Stimulated activated CD4-positive, alpha-beta T cell treated with anti-CD3 and anti-CD28 coated beads, Interleukin-2, amount 100 ng/mL, for 24 hours (primary cell): ENCODE measurements at regions not wholly inside any gene's neighbourhood (a gene's known extent, or its start where the extent isn't known, plus 50 kb on each side); places are given as distances from the start of the nearest gene placed in this dataset.
"Not testable (repeated sequence)": the region's sequence is repeated elsewhere in the genome, so short reads cannot be mapped to it uniquely, and the experiment has no call there.

Experiments used
- DNase-seq, 2 donors: peaks; one replicate each; pipeline ENCODE4 v3.0.0-alpha.2; 2020

GRCh38 chr9:100639854-100640253 is 62.0 kb downstream of the CAVIN4 start:
- no peak for DNase-seq

GRCh38 chr9:100640447-100641050 is 62.7 kb downstream of the CAVIN4 start:
- no peak for DNase-seq

GRCh38 chr9:100641166-100641565 is 63.3 kb downstream of the CAVIN4 start:
- no peak for DNase-seq

GRCh38 chr9:100652850-100653249 is 75.0 kb downstream of the CAVIN4 start:
- no peak for DNase-seq

GRCh38 chr9:100653643-100654334 is 75.9 kb downstream of the CAVIN4 start:
- no peak for DNase-seq

- DNase-seq: not testable (repeated sequence)
These were observed 79.0 kb downstream of the CAVIN4 start for GRCh38 chr9:100656851-100657250.

GRCh38 chr9:100661668-100662067 is 83.8 kb downstream of the CAVIN4 start:
- DNase-seq: no peak

GRCh38 chr9:100662122-100662521 is 84.2 kb downstream of the CAVIN4 start:
- no peak for DNase-seq

GRCh38 chr9:100667448-100667847 is 89.6 kb downstream of the CAVIN4 start:
- no peak for DNase-seq

GRCh38 chr9:100668024-100668423 is 90.1 kb downstream of the CAVIN4 start:
- no peak for DNase-seq

GRCh38 chr9:100669968-100670367 is 92.1 kb downstream of the CAVIN4 start:
- no peak for DNase-seq

- DNase-seq: no peak
These were observed 92.8 kb downstream of the CAVIN4 start for GRCh38 chr9:100670719-100671118.

- DNase-seq: no peak
These were observed 94.0 kb downstream of the CAVIN4 start for GRCh38 chr9:100671898-100672297.

- no peak for DNase-seq
These were observed 95.4 kb downstream of the CAVIN4 start for GRCh38 chr9:100673249-100673648.

- DNase-seq: no peak
These were observed 96.7 kb downstream of the CAVIN4 start for GRCh38 chr9:100674419-100675122.

GRCh38 chr9:100679834-100680233 is 102.0 kb downstream of the CAVIN4 start:
- DNase-seq: no peak

GRCh38 chr9:100686420-100686819 is 108.5 kb downstream of the CAVIN4 start:
- DNase-seq: no peak

- DNase-seq: no peak
These were observed 111.8 kb downstream of the CAVIN4 start for GRCh38 chr9:100689635-100690034.

GRCh38 chr9:100690438-100690837 is 112.6 kb downstream of the CAVIN4 start:
- DNase-seq: no peak

- DNase-seq: no peak
These were observed 119.5 kb downstream of the CAVIN4 start for GRCh38 chr9:100697339-100697738.

GRCh38 chr9:100698945-100699344 is 121.1 kb downstream of the CAVIN4 start:
- no peak for DNase-seq

GRCh38 chr9:100699668-100700067 is 121.8 kb downstream of the CAVIN4 start:
- no peak for DNase-seq

- DNase-seq: no peak
These were observed 122.9 kb downstream of the CAVIN4 start for GRCh38 chr9:100700689-100701318.
